Erythroblast (primary cell): ENCODE measurements at regions not wholly inside any gene's neighbourhood (a gene's known extent, or its start where the extent isn't known, plus 50 kb on each side); places are given as distances from the start of the nearest gene placed in this dataset.

Experiments
- GATA1 ChIP-seq: IDR thresholded peaks from 2 replicates; pipeline ENCODE4 v1.6.1; 2011; ENCODE audit warnings: low read depth, mild to moderate bottlenecking, control low read depth, low read length, moderate library complexity
- POLR2A ChIP-seq: IDR thresholded peaks from 2 replicates; pipeline ENCODE4 v1.6.1; 2011; ENCODE audit warnings: mild to moderate bottlenecking, low read length

DNA sequence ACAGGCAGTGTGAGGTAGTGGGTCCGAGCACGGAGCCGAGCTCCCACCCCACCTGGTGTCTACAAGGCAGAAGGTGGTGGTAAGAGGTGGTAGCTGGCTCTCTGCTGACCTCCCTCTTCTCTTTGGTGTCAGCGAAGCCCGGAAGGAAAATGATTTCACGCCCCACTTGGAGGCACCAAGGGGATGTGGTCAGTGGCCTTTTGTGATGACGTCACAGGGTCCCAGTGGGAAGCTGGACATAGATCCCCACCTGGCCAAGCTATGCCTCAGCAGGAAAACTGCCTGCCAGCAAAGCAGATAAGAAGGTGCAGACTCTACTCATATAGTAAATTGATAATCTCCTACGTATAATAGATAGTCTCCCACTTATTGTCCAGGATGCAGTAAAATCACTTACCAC is 183.7 kb upstream of the ALKAL2 start:
- TF ChIP-seq POLR2A: no peak
- no peak for TF ChIP-seq GATA1
